Ishikawa (cell line): ENCODE measurements at regions not wholly inside any gene's neighbourhood (a gene's known extent, or its start where the extent isn't known, plus 50 kb on each side); places are given as distances from the start of the nearest gene placed in this dataset.
A peak's percentile ranks its signal among the peaks of the same experiment; 100 is the strongest.

Source experiments
- CEBPB ChIP-seq: IDR thresholded peaks from 2 replicates; pipeline ENCODE4 v1.6.1; 2012
- CREB1 ChIP-seq: IDR thresholded peaks from 2 replicates; pipeline ENCODE4 v1.6.1; 2012; ENCODE audit warnings: low read depth
- EGR1 ChIP-seq: IDR thresholded peaks from 2 replicates; pipeline ENCODE4 v1.6.1; 2012
- EP300 ChIP-seq: IDR thresholded peaks from 2 replicates; pipeline ENCODE4 v1.6.1; 2012; ENCODE audit warnings: borderline replicate concordance
- FOXM1 ChIP-seq: IDR thresholded peaks from 2 replicates; pipeline ENCODE4 v1.6.1; 2012; ENCODE audit warnings: low read depth, borderline replicate concordance
- NFIC ChIP-seq: IDR thresholded peaks from 2 replicates; pipeline ENCODE4 v1.6.1; 2012
- RAD21 ChIP-seq: IDR thresholded peaks from 2 replicates; pipeline ENCODE4 v1.6.1; 2012; ENCODE audit warnings: low read depth
- TAF1 ChIP-seq: IDR thresholded peaks from 2 replicates; pipeline ENCODE4 v1.6.1; 2012; ENCODE audit warnings: low read depth, mild to moderate bottlenecking
- TCF12 ChIP-seq: IDR thresholded peaks from 2 replicates; pipeline ENCODE4 v1.6.1; 2012; ENCODE audit warnings: low read depth
- TEAD4 ChIP-seq: IDR thresholded peaks from 2 replicates; pipeline ENCODE4 v1.6.1; 2012
- YY1 ChIP-seq: IDR thresholded peaks from 2 replicates; pipeline ENCODE4 v1.6.1; 2012; ENCODE audit warnings: low read depth
- ZBTB7A ChIP-seq: IDR thresholded peaks from 2 replicates; pipeline ENCODE4 v1.6.1; 2012; ENCODE audit warnings: low read depth
- TF ChIP-seq, protein P1 (sequence below): IDR thresholded peaks from 2 replicates; pipeline ENCODE4 v1.6.1; 2012
- TF ChIP-seq, protein P2 (sequence below): IDR thresholded peaks from 2 replicates; pipeline ENCODE4 v1.6.1; 2012; ENCODE audit warnings: low read depth, mild to moderate bottlenecking
- TF ChIP-seq, protein P3 (sequence below): IDR thresholded peaks from 2 replicates; pipeline ENCODE4 v1.6.1; 2012

GRCh38 chr1:23639460-23640095 lies 52.0 kb upstream of the RPL11 start:
- TF ChIP-seq FOXM1 = no peak
- no peak for TF ChIP-seq EP300
- no peak for TF ChIP-seq RAD21
- TF ChIP-seq TAF1 = no peak
- TF ChIP-seq, protein P1, sequence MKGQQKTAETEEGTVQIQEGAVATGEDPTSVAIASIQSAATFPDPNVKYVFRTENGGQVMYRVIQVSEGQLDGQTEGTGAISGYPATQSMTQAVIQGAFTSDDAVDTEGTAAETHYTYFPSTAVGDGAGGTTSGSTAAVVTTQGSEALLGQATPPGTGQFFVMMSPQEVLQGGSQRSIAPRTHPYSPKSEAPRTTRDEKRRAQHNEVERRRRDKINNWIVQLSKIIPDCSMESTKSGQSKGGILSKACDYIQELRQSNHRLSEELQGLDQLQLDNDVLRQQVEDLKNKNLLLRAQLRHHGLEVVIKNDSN = no peak
- TF ChIP-seq NFIC = no peak
- no peak for TF ChIP-seq CEBPB
- no peak for TF ChIP-seq ZBTB7A

- TF ChIP-seq RAD21 = no peak
- no peak for TF ChIP-seq ZBTB7A
- no peak for TF ChIP-seq EP300
- no peak for TF ChIP-seq TEAD4
Measured at GRCh38 chr1:23638786-23639241, 52.8 kb upstream of the RPL11 start.

GRCh38 chr1:23638188-23638619 lies 53.4 kb upstream of the RPL11 start:
- TF ChIP-seq CREB1 = no peak
- TF ChIP-seq, protein P1 = 0 out of 2 replicates have a peak, but pooled peaks have one; percentile 16

DNA sequence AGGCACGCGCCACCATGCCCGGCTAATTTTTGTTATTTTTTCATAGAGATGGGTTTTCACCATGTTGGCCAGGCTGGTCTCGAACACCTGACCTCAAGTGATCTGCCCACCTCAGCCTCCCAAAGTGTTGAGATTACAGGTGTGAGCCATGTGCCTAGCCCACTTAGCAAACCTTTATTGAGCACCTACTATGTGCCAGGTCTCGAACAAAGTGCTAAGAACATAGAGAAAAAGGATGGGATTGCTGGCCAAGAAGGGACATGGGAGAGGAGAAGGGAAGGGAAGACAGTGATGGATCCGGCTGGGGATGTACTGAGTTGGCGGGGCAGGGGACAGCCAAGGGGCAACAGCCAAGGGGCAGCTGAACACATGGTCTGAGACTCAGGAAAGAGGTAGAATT lies 55.6 kb upstream of the RPL11 start:
- TF ChIP-seq TAF1 = no peak
- TF ChIP-seq CREB1 = no peak
- TF ChIP-seq, protein P2, sequence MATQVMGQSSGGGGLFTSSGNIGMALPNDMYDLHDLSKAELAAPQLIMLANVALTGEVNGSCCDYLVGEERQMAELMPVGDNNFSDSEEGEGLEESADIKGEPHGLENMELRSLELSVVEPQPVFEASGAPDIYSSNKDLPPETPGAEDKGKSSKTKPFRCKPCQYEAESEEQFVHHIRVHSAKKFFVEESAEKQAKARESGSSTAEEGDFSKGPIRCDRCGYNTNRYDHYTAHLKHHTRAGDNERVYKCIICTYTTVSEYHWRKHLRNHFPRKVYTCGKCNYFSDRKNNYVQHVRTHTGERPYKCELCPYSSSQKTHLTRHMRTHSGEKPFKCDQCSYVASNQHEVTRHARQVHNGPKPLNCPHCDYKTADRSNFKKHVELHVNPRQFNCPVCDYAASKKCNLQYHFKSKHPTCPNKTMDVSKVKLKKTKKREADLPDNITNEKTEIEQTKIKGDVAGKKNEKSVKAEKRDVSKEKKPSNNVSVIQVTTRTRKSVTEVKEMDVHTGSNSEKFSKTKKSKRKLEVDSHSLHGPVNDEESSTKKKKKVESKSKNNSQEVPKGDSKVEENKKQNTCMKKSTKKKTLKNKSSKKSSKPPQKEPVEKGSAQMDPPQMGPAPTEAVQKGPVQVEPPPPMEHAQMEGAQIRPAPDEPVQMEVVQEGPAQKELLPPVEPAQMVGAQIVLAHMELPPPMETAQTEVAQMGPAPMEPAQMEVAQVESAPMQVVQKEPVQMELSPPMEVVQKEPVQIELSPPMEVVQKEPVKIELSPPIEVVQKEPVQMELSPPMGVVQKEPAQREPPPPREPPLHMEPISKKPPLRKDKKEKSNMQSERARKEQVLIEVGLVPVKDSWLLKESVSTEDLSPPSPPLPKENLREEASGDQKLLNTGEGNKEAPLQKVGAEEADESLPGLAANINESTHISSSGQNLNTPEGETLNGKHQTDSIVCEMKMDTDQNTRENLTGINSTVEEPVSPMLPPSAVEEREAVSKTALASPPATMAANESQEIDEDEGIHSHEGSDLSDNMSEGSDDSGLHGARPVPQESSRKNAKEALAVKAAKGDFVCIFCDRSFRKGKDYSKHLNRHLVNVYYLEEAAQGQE = no peak
- no peak for TF ChIP-seq EP300
- TF ChIP-seq CEBPB = no peak
- TF ChIP-seq YY1 = no peak
- TF ChIP-seq TCF12 = no peak
- TF ChIP-seq NFIC = no peak
- TF ChIP-seq ZBTB7A = no peak
- no peak for TF ChIP-seq TEAD4
- no peak for TF ChIP-seq FOXM1
- TF ChIP-seq RAD21 = no peak
- TF ChIP-seq, protein P3, sequence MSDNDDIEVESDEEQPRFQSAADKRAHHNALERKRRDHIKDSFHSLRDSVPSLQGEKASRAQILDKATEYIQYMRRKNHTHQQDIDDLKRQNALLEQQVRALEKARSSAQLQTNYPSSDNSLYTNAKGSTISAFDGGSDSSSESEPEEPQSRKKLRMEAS = no peak
- TF ChIP-seq, protein P1 = no peak
- no peak for TF ChIP-seq EGR1

DNA sequence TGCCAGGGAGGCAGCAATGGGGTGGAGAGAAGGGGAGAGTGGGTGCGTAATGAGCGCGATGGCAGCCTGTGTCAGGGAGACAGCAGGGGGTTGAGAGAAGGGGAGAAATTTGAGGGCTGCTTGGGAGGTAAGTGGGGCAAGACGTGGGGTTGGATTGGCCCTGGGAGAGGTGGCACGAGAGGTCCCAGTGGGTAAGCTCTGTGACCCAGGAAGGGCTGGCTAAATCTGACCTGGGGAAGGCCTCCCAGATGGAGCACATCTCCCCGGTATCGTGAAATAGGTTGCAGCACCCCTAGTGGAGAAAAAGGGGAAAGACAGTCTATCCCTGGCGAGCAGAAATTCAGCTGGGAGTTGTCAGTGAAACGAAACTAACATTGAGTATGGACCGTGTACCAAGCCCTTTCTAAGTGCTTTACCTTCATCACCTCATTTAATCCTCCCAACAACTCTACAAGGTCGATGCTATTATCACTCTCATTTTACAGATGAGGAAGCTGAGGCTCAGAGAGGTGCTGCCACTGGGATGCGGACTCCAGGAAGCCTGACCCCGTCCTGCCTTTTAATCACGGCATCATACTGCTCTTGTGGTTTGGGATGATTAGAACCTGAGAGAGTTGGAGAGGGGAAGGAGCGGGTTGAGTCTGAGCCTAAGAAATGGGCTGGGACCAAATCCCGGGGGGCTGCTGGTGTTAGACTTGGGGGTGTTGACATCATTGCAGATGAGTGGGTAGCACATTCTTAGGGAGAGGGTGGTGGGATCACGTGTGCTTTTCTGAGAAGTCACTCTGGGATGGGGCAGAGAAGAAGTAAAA lies 56.6 kb upstream of the RPL11 start:
- TF ChIP-seq RAD21 (peak; percentile 68), FOXM1 (no peak)

DNA sequence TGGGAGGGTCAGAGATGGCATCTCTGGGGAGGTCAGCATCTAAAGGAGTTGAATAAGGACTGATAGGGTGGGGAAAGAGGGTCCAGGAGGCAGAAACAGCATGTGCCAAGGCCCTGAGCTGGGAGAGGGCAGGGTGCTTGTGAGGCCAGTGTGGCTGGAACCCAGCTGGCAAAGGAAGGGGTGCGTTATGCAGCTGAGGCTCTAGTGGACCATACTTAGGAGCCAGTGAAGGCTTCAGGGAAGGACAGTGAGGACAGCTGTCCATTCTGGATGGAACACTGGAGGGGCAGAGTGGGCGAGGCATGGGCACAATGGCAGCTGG lies 57.1 kb upstream of the RPL11 start:
- TF ChIP-seq, protein P2 = no peak
- TF ChIP-seq CREB1 = no peak
- TF ChIP-seq ZBTB7A = no peak
- no peak for TF ChIP-seq YY1
- TF ChIP-seq TCF12 = no peak
- no peak for TF ChIP-seq EGR1
- TF ChIP-seq, protein P1 = no peak
- TF ChIP-seq TEAD4 = no peak
- no peak for TF ChIP-seq TAF1
- no peak for TF ChIP-seq CEBPB
- TF ChIP-seq EP300 = no peak
